Activated naive CD8-positive, alpha-beta T cell treated with anti-CD3 and anti-CD28 coated beads, Interleukin-2, amount 10 ng/mL, durations not matched to agents 7 days and 5 days (primary cell): ENCODE measurements at regions not wholly inside any gene's neighbourhood (a gene's known extent, or its start where the extent isn't known, plus 50 kb on each side); places are given as distances from the start of the nearest gene placed in this dataset.

ENCODE experiments used
- ATAC-seq: fragments of 150-1000 bp; cut with Tn5 transposase; one replicate; pipeline ENCODE4 v1.10.0; 2021; ENCODE audit warnings: low read depth, moderate library complexity
- POLR2A ChIA-PET: fragments of 350-600 bp; sonication (Branson Sonifier 250); formaldehyde crosslinking; loops from one replicate; lab custom pipeline; 2021; ENCODE audit warnings: antibody characterized with exemption; lab: Charles Lee
- DNase-seq: peaks from one replicate; pipeline ENCODE4 v3.0.0; 2021
- H3K27ac Mint-ChIP-seq: one replicate; pipeline ENCODE4 v1.8.0; 2022; ENCODE audit warnings: mild to moderate bottlenecking, mixed read lengths
- H3K27me3 Mint-ChIP-seq: one replicate; pipeline ENCODE4 v1.8.0; 2022; ENCODE audit warnings: mild to moderate bottlenecking, moderate library complexity, mixed read lengths
- H3K36me3 Mint-ChIP-seq: one replicate; pipeline ENCODE4 v1.8.0; 2021; ENCODE audit warnings: mild to moderate bottlenecking, mixed read lengths
- H3K4me1 Mint-ChIP-seq: one replicate; pipeline ENCODE4 v1.8.0; 2021; ENCODE audit warnings: mixed read lengths
- H3K4me3 Mint-ChIP-seq: one replicate; pipeline ENCODE4 v1.8.0; 2022; ENCODE audit warnings: mild to moderate bottlenecking, moderate library complexity, mixed read lengths
- H3K9me3 Mint-ChIP-seq: one replicate; pipeline ENCODE4 v1.8.0; 2021; ENCODE audit warnings: mixed read lengths

- no peaks in the 10 kb centered on the region for H3K36me3 Mint-ChIP-seq
- POLR2A ChIA-PET = no interaction called here
- no peak overlapping the region for H3K27ac Mint-ChIP-seq
- ATAC-seq = no peak
- no peak for DNase-seq
- H3K4me3 Mint-ChIP-seq = no peak overlapping the region
- H3K9me3 Mint-ChIP-seq = no peaks in the 10 kb centered on the region
- no peaks in the 10 kb centered on the region for H3K4me1 Mint-ChIP-seq
- peaks cover 6% of the 10 kb centered on the region for H3K27me3 Mint-ChIP-seq
Measured at GRCh38 chr1:95409901-95410300, 175.9 kb downstream of the RWDD3 start.

DNA sequence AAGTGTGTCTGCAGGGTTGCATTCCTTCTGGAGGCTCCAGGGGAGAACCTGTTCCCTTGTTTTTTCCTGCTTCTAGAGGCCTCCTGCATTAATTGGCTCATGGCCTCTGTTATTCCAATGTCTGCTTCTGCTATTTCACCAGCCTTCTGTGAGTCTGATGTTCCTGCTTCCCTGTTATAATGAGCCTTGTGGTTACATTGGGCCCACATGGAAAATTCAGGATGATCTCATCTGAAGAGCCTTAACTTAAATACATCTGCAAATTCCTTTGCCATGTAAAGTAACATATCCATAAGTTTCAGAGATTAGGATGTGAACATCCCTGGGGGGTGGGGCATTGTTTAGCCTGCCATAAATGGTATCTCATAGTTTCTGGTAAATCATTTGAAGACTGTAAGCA, 181.1 kb downstream of the RWDD3 start:
- H3K4me3 Mint-ChIP-seq = no peak overlapping the region
- H3K36me3 Mint-ChIP-seq = no peaks in the 10 kb centered on the region
- H3K9me3 Mint-ChIP-seq = no peaks in the 10 kb centered on the region
- H3K27me3 Mint-ChIP-seq = no peaks in the 10 kb centered on the region
- H3K4me1 Mint-ChIP-seq = no peaks in the 10 kb centered on the region
- H3K27ac Mint-ChIP-seq = no peak overlapping the region
- DNase-seq (no peak), ATAC-seq (no peak)
- POLR2A ChIA-PET = no interaction called here

GRCh38 chr1:95426772-95427171, 192.8 kb downstream of the RWDD3 start:
- no peak overlapping the region for H3K27ac Mint-ChIP-seq
- peaks cover 4% of the 10 kb centered on the region for H3K9me3 Mint-ChIP-seq
- H3K36me3 Mint-ChIP-seq = no peaks in the 10 kb centered on the region
- DNase-seq = no peak
- no peaks in the 10 kb centered on the region for H3K27me3 Mint-ChIP-seq
- POLR2A ChIA-PET = no interaction called here
- no peaks in the 10 kb centered on the region for H3K4me1 Mint-ChIP-seq
- ATAC-seq = no peak
- H3K4me3 Mint-ChIP-seq = no peak overlapping the region

DNA sequence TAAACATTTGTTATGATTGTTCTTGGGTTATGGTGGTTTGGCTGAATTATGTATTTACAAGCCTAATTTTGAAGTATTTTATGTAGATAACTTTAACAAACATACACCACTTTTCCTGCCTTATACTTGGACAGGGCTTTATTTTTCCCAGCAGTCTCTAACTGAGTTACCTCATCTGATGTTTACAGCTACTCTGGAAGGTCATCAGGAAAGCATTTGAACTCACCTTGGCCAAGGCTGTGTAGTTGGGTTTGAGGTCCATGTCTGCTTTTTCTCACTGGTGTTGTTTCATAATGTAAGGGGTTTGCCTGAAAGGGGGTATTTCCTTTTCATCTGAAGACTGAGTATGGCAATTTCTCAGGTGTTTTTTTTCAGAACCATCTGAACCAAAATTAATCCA, 193.5 kb downstream of the RWDD3 start:
- Mint-ChIP-seq H3K27me3 (no peaks in the 10 kb centered on the region), H3K4me3 (no peak overlapping the region), H3K36me3 (no peaks in the 10 kb centered on the region), H3K9me3 (peaks cover 4% of the 10 kb centered on the region), H3K4me1 (no peaks in the 10 kb centered on the region), H3K27ac (no peak overlapping the region)
- DNase-seq (no peak), ATAC-seq (no peak)
- POLR2A ChIA-PET = no interaction called here

GRCh38 chr1:95431235-95431634, 197.2 kb downstream of the RWDD3 start:
- Mint-ChIP-seq H3K36me3 (no peaks in the 10 kb centered on the region), H3K27ac (no peak overlapping the region), H3K4me1 (no peaks in the 10 kb centered on the region), H3K4me3 (no peak overlapping the region), H3K9me3 (peaks cover 1% of the 10 kb centered on the region), H3K27me3 (no peaks in the 10 kb centered on the region)
- ATAC-seq (no peak), DNase-seq (no peak)
- POLR2A ChIA-PET = no interaction called here

GRCh38 chr1:95435611-95436010, 201.6 kb downstream of the RWDD3 start:
- Mint-ChIP-seq H3K27ac (no peak overlapping the region), H3K27me3 (no peaks in the 10 kb centered on the region), H3K9me3 (peaks cover 1% of the 10 kb centered on the region), H3K36me3 (no peaks in the 10 kb centered on the region), H3K4me3 (no peak overlapping the region), H3K4me1 (no peaks in the 10 kb centered on the region)
- DNase-seq (no peak), ATAC-seq (no peak)
- POLR2A ChIA-PET = no interaction called here

- no peak for ATAC-seq
- H3K27ac Mint-ChIP-seq = no peak overlapping the region
Measured at GRCh38 chr1:95437011-95437410, 203.0 kb downstream of the RWDD3 start.

GRCh38 chr1:95437781-95438180, 203.8 kb downstream of the RWDD3 start:
- ATAC-seq = no peak
- no peak overlapping the region for H3K27ac Mint-ChIP-seq
- H3K4me3 Mint-ChIP-seq = no peak overlapping the region
- POLR2A ChIA-PET = no interaction called here
- H3K36me3 Mint-ChIP-seq = no peaks in the 10 kb centered on the region
- H3K9me3 Mint-ChIP-seq = peaks cover 1% of the 10 kb centered on the region
- H3K4me1 Mint-ChIP-seq = no peaks in the 10 kb centered on the region
- no peaks in the 10 kb centered on the region for H3K27me3 Mint-ChIP-seq
- DNase-seq = no peak

More at GRCh38 chr1:95437011-95437410, 203.0 kb downstream of the RWDD3 start:
- Mint-ChIP-seq H3K9me3 (peaks cover 1% of the 10 kb centered on the region), H3K4me1 (no peaks in the 10 kb centered on the region), H3K27me3 (no peaks in the 10 kb centered on the region), H3K36me3 (no peaks in the 10 kb centered on the region), H3K4me3 (no peak overlapping the region)
- POLR2A ChIA-PET = no interaction called here
- no peak for DNase-seq

- POLR2A ChIA-PET = no interaction called here
- no peak for ATAC-seq
- Mint-ChIP-seq H3K4me1 (no peaks in the 10 kb centered on the region), H3K4me3 (no peak overlapping the region), H3K27ac (no peak overlapping the region), H3K36me3 (no peaks in the 10 kb centered on the region), H3K9me3 (peaks cover 1% of the 10 kb centered on the region), H3K27me3 (no peaks in the 10 kb centered on the region)
- no peak for DNase-seq
Measured at GRCh38 chr1:95438218-95438948, 204.4 kb downstream of the RWDD3 start.

GRCh38 chr1:95440511-95440910, 206.5 kb downstream of the RWDD3 start:
- DNase-seq (no peak), ATAC-seq (no peak)
- POLR2A ChIA-PET = no interaction called here
- no peaks in the 10 kb centered on the region for H3K27me3 Mint-ChIP-seq
- no peak overlapping the region for H3K4me3 Mint-ChIP-seq
- H3K27ac Mint-ChIP-seq = no peak overlapping the region
- H3K4me1 Mint-ChIP-seq = no peaks in the 10 kb centered on the region
- H3K9me3 Mint-ChIP-seq = no peaks in the 10 kb centered on the region
- H3K36me3 Mint-ChIP-seq = no peaks in the 10 kb centered on the region

DNA sequence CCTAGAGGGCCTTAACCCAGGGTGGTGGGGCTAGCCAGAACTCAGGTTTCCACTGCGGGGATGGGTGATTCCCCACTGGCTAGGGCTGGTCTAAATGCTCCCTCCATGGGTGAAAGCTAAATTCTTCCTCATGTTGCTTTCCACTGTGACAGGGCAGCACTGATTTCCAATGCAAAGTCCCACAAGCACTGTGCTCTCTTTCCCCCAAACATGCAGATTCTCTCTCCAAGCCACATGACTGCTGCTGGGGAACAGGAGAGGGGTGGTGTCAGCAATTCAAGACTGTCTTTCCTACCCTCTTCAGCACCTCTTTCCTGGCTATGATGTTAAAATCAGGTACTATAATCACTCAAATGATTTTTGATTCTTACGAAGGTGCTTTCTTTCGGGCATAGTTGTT, 215.5 kb downstream of the RWDD3 start:
- Mint-ChIP-seq H3K27me3 (no peaks in the 10 kb centered on the region), H3K9me3 (peaks cover 2% of the 10 kb centered on the region), H3K4me1 (no peaks in the 10 kb centered on the region), H3K36me3 (no peaks in the 10 kb centered on the region), H3K4me3 (no peak overlapping the region), H3K27ac (no peak overlapping the region)
- POLR2A ChIA-PET = no interaction called here
- ATAC-seq = no peak
- DNase-seq = no peak

- no peaks in the 10 kb centered on the region for H3K4me1 Mint-ChIP-seq
- H3K36me3 Mint-ChIP-seq = no peaks in the 10 kb centered on the region
Measured at GRCh38 chr1:95451054-95451453, 217.0 kb downstream of the RWDD3 start.

GRCh38 chr1:95451904-95452303, 217.9 kb downstream of the RWDD3 start:
- ATAC-seq (no peak), DNase-seq (no peak)
- POLR2A ChIA-PET = no interaction called here
- Mint-ChIP-seq H3K27ac (no peak overlapping the region), H3K27me3 (no peaks in the 10 kb centered on the region), H3K4me3 (no peak overlapping the region), H3K4me1 (no peaks in the 10 kb centered on the region), H3K36me3 (no peaks in the 10 kb centered on the region), H3K9me3 (peaks cover 5% of the 10 kb centered on the region)

More at GRCh38 chr1:95451054-95451453, 217.0 kb downstream of the RWDD3 start:
- ATAC-seq (no peak), DNase-seq (no peak)
- no peak overlapping the region for H3K4me3 Mint-ChIP-seq
- H3K9me3 Mint-ChIP-seq = peaks cover 5% of the 10 kb centered on the region
- no peak overlapping the region for H3K27ac Mint-ChIP-seq
- POLR2A ChIA-PET = no interaction called here
- no peaks in the 10 kb centered on the region for H3K27me3 Mint-ChIP-seq

DNA sequence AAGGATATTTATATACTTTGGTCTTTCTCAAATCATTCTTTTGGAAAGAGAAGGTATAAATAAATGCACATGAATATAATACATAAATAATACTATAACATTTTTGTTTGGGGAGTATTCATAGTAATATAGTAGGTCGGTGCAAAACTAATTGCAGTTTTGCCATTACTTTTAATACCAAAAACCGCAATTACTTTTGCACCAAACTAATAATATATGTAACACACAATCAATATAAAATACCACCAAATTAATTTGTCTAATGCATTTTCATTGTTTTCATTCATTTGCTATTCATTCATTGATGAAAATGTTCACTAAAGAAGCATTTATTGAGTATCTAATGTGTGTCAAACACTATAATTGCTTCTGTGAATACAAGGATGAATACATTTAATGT, 219.0 kb downstream of the RWDD3 start:
- no peak for DNase-seq
- POLR2A ChIA-PET = no interaction called here
- Mint-ChIP-seq H3K27me3 (no peaks in the 10 kb centered on the region), H3K27ac (no peak overlapping the region), H3K4me1 (no peaks in the 10 kb centered on the region), H3K36me3 (no peaks in the 10 kb centered on the region), H3K9me3 (peaks cover 9% of the 10 kb centered on the region), H3K4me3 (no peak overlapping the region)
- no peak for ATAC-seq
